B cell (primary cell): ENCODE measurements at regions not wholly inside any gene's neighbourhood (a gene's known extent, or its start where the extent isn't known, plus 50 kb on each side); places are given as distances from the start of the nearest gene placed in this dataset.

Experiments used
- ATAC-seq: fragments of 200-7000 bp; cut with Tn5 transposase; one replicate; pipeline ENCODE4 v1.10.0; 2021; ENCODE audit warnings: low read depth, mild to moderate bottlenecking, moderate number of reproducible peaks, moderate library complexity
- CTCF ChIA-PET: fragments of 350-600 bp; sonication (Branson Sonifier 250); formaldehyde crosslinking; loops from one replicate; lab custom pipeline; 2021; ENCODE audit warnings: antibody characterized with exemption, inconsistent platforms; lab: Charles Lee
- POLR2A ChIA-PET: fragments of 350-600 bp; sonication (Branson Sonifier 250); formaldehyde crosslinking; loops from one replicate; lab custom pipeline; 2021; ENCODE audit warnings: antibody characterized with exemption; lab: Charles Lee
- DNase-seq: peaks from one replicate; pipeline ENCODE4 v3.0.0; 2013
- H2AFZ ChIP-seq: 2 replicates; pipeline ENCODE4 v1.6.1; 2012; ENCODE audit warnings: mild to moderate bottlenecking, low read depth, low read length; ENCODE audit not compliant: insufficient read depth, poor library complexity, severe bottlenecking
- H3K27ac ChIP-seq, 2 donors: 1 replicate in 1 of 2; 2 replicates in 1 of 2; pipeline ENCODE4 v1.5.1; 2012 to 2013; ENCODE audit warnings: low read length in 2 of 2, mild to moderate bottlenecking in 2 of 2, moderate library complexity in 1 of 2
- H3K27me3 ChIP-seq, 4 experiments: fragments of 200-600 bp in 1 of 4; sonication (generic) in 1 of 4; replicated peaks in 1 of 4; 1 replicate in 2 of 4; 2 replicates in 2 of 4; pipeline versions ENCODE4 v1.6.1 to v1.7.0; 2013 to 2016; ENCODE audit warnings: low read length in 3 of 4, mild to moderate bottlenecking in 2 of 4, mixed read lengths in 1 of 4, moderate library complexity in 1 of 4; ENCODE audit not compliant: insufficient read depth in 4 of 4, control insufficient read depth in 3 of 4; ENCODE audit errors: control extremely low read depth in 1 of 4
- H3K36me3 ChIP-seq, 2 experiments: replicated peaks in 1 of 2; 1 replicate in 1 of 2; 2 replicates in 1 of 2; pipeline versions ENCODE4 v1.6.1 to v1.7.1; 2013; ENCODE audit warnings: low read length in 1 of 2; ENCODE audit not compliant: insufficient read depth in 2 of 2, control insufficient read depth in 1 of 2; ENCODE audit errors: control extremely low read depth in 1 of 2, extremely low read depth in 1 of 2
- H3K4me1 ChIP-seq, 2 donors: fragments of 200-600 bp in 1 of 2; sonication (generic) in 1 of 2; 1 replicate in 1 of 2; 2 replicates in 1 of 2; pipeline versions ENCODE4 v1.5.1 to v1.6.1; 2013 to 2017; ENCODE audit warnings: low read length in 2 of 2; ENCODE audit not compliant: control insufficient read depth in 2 of 2, insufficient read depth in 2 of 2
- H3K4me2 ChIP-seq: replicated peaks from 2 replicates; pipeline ENCODE3; 2012; ENCODE audit warnings: mild to moderate bottlenecking, low read depth, low read length; ENCODE audit not compliant: poor library complexity, severe bottlenecking
- H3K4me3 ChIP-seq, 5 experiments: fragments of 200-600 bp in 1 of 5; sonication (generic) in 1 of 5; 1 replicate in 3 of 5; 2 replicates in 2 of 5; pipeline versions ENCODE4 v1.5.1 to v1.7.0; 2011 to 2016; ENCODE audit warnings: low read length in 4 of 5, mild to moderate bottlenecking in 4 of 5, low read depth in 2 of 5, control low read depth in 1 of 5, moderate library complexity in 1 of 5; ENCODE audit not compliant: insufficient read depth in 1 of 5; ENCODE audit errors: control extremely low read depth in 1 of 5, extremely low read depth in 1 of 5
- H3K79me2 ChIP-seq: fragments of 200-600 bp; sonication (generic); one replicate; pipeline ENCODE4 v1.6.0; 2016; ENCODE audit warnings: low read length; ENCODE audit not compliant: control insufficient read depth, insufficient read depth
- H3K9ac ChIP-seq: fragments of 200-600 bp; sonication (generic); 2 replicates; pipeline ENCODE4 v1.6.1; 2017; ENCODE audit warnings: mild to moderate bottlenecking, low read length, moderate library complexity
- H3K9me3 ChIP-seq, 3 donors: one replicate each; pipeline versions ENCODE4 v1.6.1 to v1.7.1; 2013; ENCODE audit warnings: low read length in 2 of 3; ENCODE audit not compliant: control insufficient read depth in 2 of 3, insufficient read depth in 1 of 3; ENCODE audit errors: control extremely low read depth in 1 of 3
- H4K20me1 ChIP-seq: 2 replicates; pipeline ENCODE4 v1.6.0; 2012; ENCODE audit warnings: mild to moderate bottlenecking, low read length; ENCODE audit not compliant: insufficient read depth, control insufficient read depth, poor library complexity, severe bottlenecking
- H3K27ac Mint-ChIP-seq: one replicate; pipeline ENCODE4 v1.8.0; 2021; ENCODE audit warnings: mixed read lengths
- H3K27me3 Mint-ChIP-seq: one replicate; pipeline ENCODE4 v1.8.0; 2021; ENCODE audit warnings: mixed read lengths
- H3K4me1 Mint-ChIP-seq: one replicate; pipeline ENCODE4 v1.8.0; 2021; ENCODE audit warnings: mixed read lengths
- H3K4me3 Mint-ChIP-seq: one replicate; pipeline ENCODE4 v1.8.0; 2021; ENCODE audit warnings: mixed read lengths
- H3K9me3 Mint-ChIP-seq: one replicate; pipeline ENCODE4 v1.8.0; 2022; ENCODE audit warnings: mixed read lengths; ENCODE audit not compliant: insufficient read depth
- CTCF ChIP-seq: fragments of 200-600 bp; IDR thresholded peaks from one replicate; pipeline ENCODE4 v1.8.0; 2022; ENCODE audit warnings: antibody characterized with exemption, mild to moderate bottlenecking
- EZH2 ChIP-seq: IDR thresholded peaks from 2 replicates; pipeline ENCODE4 v1.6.1; 2012; ENCODE audit warnings: borderline replicate concordance, low read depth, mild to moderate bottlenecking, moderate library complexity, low read length; ENCODE audit not compliant: insufficient read depth, poor library complexity, severe bottlenecking
- WGBS: methylation state at CpG from one replicate; pipeline ENCODE4 v1.1.5; 2013; ENCODE audit warnings: missing lambda C conversion rate; ENCODE audit not compliant: insufficient coverage; 5-methylcytosine and 5-hydroxymethylcytosine counted together
- intact Hi-C: fragments of 100-400 bp; cut with micrococcal nuclease; formaldehyde crosslinking; loops from one replicate; pipeline ENCODE4 v1.10.0; 2022

GRCh38 chr5:85849411-85849810 is 768.3 kb upstream of the COX7C start:
- H2AFZ ChIP-seq = no peak overlapping the region
- POLR2A ChIA-PET = no interaction called here
- Mint-ChIP-seq H3K4me3 (no peak overlapping the region), H3K9me3 (peaks cover 6% of the 10 kb centered on the region), H3K27me3 (no peaks in the 10 kb centered on the region), H3K27ac (no peak overlapping the region), H3K4me1 (no peaks in the 10 kb centered on the region)
- H3K9me3 ChIP-seq = peaks cover 0 to 6% (median 0%) of the 10 kb centered on the region in 3 donors
- ATAC-seq = no peak
- no peaks in the 10 kb centered on the region for H4K20me1 ChIP-seq
- no peaks in the 10 kb centered on the region for H3K79me2 ChIP-seq
- H3K27ac ChIP-seq = no peak overlapping the region
- intact Hi-C loops = no loop called here
- no peak overlapping the region for H3K4me3 ChIP-seq
- no peaks in the 10 kb centered on the region for H3K4me1 ChIP-seq
- H3K9ac ChIP-seq = no peak overlapping the region
- TF ChIP-seq EZH2 (no peak), CTCF (no peak)
- CTCF ChIA-PET = no interaction called here
- 81% methylated on average over 4 of the region's 4 CpGs for WGBS
- no peaks in the 10 kb centered on the region for H3K27me3 ChIP-seq
- H3K36me3 ChIP-seq = no peaks in the 10 kb centered on the region
- H3K4me2 ChIP-seq = no peak overlapping the region
- DNase-seq = no peak

GRCh38 chr5:85865296-85865695 is 752.4 kb upstream of the COX7C start:
- Histone ChIP-seq H4K20me1 (no peaks in the 10 kb centered on the region), H3K4me1 (no peaks in the 10 kb centered on the region), H2AFZ (no peak overlapping the region), H3K4me2 (no peak overlapping the region), H3K27me3 (no peaks in the 10 kb centered on the region), H3K9ac (no peak overlapping the region), H3K79me2 (no peaks in the 10 kb centered on the region), H3K4me3 (no peak overlapping the region), H3K27ac (no peak overlapping the region), H3K9me3 (no peaks in the 10 kb centered on the region), H3K36me3 (no peaks in the 10 kb centered on the region)
- Mint-ChIP-seq H3K27ac (no peak overlapping the region), H3K4me1 (no peaks in the 10 kb centered on the region), H3K27me3 (no peaks in the 10 kb centered on the region), H3K9me3 (peaks cover 4% of the 10 kb centered on the region), H3K4me3 (no peak overlapping the region)
- ATAC-seq (no peak), DNase-seq (no peak)
- ChIA-PET POLR2A (no interaction called here), CTCF (no interaction called here)
- intact Hi-C loops = no loop called here
- WGBS = 100% methylated on average over 3 of the region's 3 CpGs
- TF ChIP-seq CTCF (no peak), EZH2 (no peak)
